ENCODE measurements at regions not wholly inside any gene's neighbourhood (a gene's known extent, or its start where the extent isn't known, plus 50 kb on each side); places are given as distances from the start of the nearest gene placed in this dataset.

DNA sequence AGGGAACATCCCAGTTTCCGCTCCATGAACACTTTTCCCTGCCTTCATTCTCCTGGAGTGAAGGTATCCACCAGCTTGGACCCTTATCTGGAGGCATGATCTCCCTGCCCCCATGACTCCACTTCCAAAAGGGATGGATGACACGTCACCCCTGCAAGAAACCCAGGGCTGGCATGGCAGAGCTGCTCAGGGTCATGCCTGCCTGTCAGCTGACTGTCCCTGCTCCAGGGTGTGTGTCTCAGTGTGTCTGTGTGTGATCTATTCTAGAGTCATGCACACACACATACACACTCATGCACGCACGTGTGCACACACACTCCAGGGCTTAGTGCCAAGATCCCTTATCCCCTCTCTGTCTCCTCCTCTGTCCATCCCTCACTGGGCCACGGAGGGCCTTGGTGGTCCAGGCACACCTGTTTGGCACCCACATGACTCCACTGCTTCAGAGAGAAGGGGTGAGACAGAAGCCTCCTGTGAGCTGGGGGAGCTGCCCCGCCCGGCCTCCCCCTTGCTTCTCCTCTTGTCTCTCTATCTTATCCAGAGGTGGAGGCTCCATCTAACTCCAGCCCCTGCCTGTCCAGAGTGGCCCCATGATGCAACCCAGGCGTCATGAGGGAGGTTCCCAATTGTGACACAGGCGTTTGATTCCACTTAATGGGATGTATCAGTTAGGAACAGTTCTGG is 290.9 kb downstream of the CDC5L start:
- TF ChIP-seq, protein P1, sequence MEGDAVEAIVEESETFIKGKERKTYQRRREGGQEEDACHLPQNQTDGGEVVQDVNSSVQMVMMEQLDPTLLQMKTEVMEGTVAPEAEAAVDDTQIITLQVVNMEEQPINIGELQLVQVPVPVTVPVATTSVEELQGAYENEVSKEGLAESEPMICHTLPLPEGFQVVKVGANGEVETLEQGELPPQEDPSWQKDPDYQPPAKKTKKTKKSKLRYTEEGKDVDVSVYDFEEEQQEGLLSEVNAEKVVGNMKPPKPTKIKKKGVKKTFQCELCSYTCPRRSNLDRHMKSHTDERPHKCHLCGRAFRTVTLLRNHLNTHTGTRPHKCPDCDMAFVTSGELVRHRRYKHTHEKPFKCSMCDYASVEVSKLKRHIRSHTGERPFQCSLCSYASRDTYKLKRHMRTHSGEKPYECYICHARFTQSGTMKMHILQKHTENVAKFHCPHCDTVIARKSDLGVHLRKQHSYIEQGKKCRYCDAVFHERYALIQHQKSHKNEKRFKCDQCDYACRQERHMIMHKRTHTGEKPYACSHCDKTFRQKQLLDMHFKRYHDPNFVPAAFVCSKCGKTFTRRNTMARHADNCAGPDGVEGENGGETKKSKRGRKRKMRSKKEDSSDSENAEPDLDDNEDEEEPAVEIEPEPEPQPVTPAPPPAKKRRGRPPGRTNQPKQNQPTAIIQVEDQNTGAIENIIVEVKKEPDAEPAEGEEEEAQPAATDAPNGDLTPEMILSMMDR (conservative IDR thresholded peaks at IDR 0.05; ENCODE audit: low read length), result no peak
- no peak for TF ChIP-seq EZH2phosphoT487 (IDR thresholded peaks at IDR 0.05; ENCODE audit: borderline replicate concordance)

All from Loucy (cell line).